PFSK-1 (cell line): ENCODE measurements at regions not wholly inside any gene's neighbourhood (a gene's known extent, or its start where the extent isn't known, plus 50 kb on each side); places are given as distances from the start of the nearest gene placed in this dataset.

ENCODE experiments used
- FOXP2 ChIP-seq: optimal IDR thresholded peaks from 2 replicates; pipeline ENCODE3; 2011; ENCODE audit warnings: borderline replicate concordance, control low read depth, inconsistent platforms; ENCODE audit not compliant: insufficient read depth; ENCODE audit errors: extremely low read length, extremely low read depth
- POLR2AphosphoS5 ChIP-seq: IDR thresholded peaks from 2 replicates; pipeline ENCODE4 v1.6.1; 2012; ENCODE audit warnings: low read depth, mild to moderate bottlenecking, control low read depth, low read length, moderate library complexity
- SIN3A ChIP-seq: IDR thresholded peaks from 2 replicates; pipeline ENCODE4 v1.6.1; 2012; ENCODE audit warnings: mild to moderate bottlenecking, low read length, moderate library complexity, borderline replicate concordance; ENCODE audit not compliant: insufficient read depth
- TAF1 ChIP-seq: IDR thresholded peaks from 2 replicates; pipeline ENCODE4 v1.6.1; 2012; ENCODE audit warnings: low read length, control low read depth, borderline replicate concordance; ENCODE audit not compliant: insufficient read depth
- TF ChIP-seq, protein P1 (sequence below), 2 experiments: IDR thresholded peaks; 2 replicates each; pipeline versions ENCODE4 v1.6.1 to v1.8.0; 2011 to 2012; ENCODE audit warnings: low read depth in 2 of 2, low read length in 2 of 2, control low read depth in 1 of 2, inconsistent platforms in 1 of 2, mild to moderate bottlenecking in 1 of 2, moderate library complexity in 1 of 2; ENCODE audit not compliant: insufficient read depth in 1 of 2

DNA sequence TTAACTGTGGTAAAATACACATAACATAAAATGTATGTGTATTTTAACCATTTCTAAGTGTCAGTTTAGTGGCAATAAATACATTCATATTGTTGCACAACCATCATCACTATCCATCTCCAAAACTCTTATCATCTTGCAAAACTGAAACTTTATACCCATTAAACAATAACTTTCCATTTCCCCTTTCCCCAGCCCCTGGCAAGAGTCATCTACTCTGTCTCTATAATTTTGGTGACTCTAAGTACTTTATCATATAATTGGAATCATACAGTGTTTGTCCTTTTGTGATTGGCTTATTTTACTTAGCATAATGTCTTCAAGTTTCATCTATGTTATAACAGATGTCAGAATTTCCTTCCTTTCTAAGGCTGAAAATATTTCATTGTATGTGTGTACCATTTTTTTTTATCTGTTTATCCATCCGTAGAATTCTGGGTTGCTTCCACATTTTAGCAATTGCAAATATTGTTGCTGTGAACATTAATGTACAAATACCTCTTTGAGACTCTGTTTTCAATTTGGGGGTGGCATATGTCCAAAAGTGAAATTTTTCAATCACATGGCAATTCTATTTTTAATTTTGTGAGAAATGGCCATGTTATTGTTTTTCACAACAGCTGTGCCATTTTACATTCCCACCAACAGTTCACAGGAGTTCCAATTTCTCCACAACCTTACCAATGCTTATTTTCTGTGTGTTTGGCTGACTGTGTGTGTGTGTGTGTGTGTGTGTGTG, 153.9 kb upstream of the GORAB start:
- TF ChIP-seq TAF1 (no peak), SIN3A (no peak), FOXP2 (no peak), POLR2AphosphoS5 (no peak)
- TF ChIP-seq, protein P1, sequence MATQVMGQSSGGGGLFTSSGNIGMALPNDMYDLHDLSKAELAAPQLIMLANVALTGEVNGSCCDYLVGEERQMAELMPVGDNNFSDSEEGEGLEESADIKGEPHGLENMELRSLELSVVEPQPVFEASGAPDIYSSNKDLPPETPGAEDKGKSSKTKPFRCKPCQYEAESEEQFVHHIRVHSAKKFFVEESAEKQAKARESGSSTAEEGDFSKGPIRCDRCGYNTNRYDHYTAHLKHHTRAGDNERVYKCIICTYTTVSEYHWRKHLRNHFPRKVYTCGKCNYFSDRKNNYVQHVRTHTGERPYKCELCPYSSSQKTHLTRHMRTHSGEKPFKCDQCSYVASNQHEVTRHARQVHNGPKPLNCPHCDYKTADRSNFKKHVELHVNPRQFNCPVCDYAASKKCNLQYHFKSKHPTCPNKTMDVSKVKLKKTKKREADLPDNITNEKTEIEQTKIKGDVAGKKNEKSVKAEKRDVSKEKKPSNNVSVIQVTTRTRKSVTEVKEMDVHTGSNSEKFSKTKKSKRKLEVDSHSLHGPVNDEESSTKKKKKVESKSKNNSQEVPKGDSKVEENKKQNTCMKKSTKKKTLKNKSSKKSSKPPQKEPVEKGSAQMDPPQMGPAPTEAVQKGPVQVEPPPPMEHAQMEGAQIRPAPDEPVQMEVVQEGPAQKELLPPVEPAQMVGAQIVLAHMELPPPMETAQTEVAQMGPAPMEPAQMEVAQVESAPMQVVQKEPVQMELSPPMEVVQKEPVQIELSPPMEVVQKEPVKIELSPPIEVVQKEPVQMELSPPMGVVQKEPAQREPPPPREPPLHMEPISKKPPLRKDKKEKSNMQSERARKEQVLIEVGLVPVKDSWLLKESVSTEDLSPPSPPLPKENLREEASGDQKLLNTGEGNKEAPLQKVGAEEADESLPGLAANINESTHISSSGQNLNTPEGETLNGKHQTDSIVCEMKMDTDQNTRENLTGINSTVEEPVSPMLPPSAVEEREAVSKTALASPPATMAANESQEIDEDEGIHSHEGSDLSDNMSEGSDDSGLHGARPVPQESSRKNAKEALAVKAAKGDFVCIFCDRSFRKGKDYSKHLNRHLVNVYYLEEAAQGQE (IDR thresholded peaks at IDR 0.05; ENCODE audit: insufficient read depth in 1 of 2, low read depth in 2 of 2, low read length in 2 of 2) = no peak

DNA sequence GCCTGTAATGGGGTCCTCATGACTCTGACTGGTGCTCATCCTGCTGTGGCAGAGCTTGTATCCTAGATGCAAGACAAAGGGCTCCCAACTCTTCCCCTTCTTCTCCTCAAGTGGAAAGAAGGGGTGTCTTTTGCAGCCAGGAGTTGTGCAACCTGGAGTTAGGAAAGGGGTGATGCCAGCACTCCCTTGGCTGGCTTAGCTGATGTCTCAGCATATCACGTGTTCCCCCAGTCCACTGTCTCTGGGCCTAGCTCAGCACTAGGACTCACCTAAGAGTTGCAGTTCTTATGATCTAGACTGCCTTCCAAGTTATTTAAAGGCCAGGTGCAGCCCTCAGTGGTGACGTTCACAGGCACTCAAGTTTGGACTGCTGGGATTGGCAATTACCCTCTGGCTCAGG, 146.2 kb upstream of the GORAB start:
- TF ChIP-seq SIN3A (no peak), TAF1 (no peak), POLR2AphosphoS5 (no peak), FOXP2 (no peak)
- TF ChIP-seq, protein P1 (IDR thresholded peaks at IDR 0.05; ENCODE audit: insufficient read depth in 1 of 2, low read depth in 2 of 2, low read length in 2 of 2) = no peak

GRCh38 chr1:170388489-170388888, 143.5 kb upstream of the GORAB start:
- TF ChIP-seq, protein P1 (IDR thresholded peaks at IDR 0.05; ENCODE audit: insufficient read depth in 1 of 2, low read depth in 2 of 2, low read length in 2 of 2) = no peak
- TF ChIP-seq POLR2AphosphoS5 = no peak
- TF ChIP-seq FOXP2 = no peak
- TF ChIP-seq SIN3A = no peak
- TF ChIP-seq TAF1 = no peak

DNA sequence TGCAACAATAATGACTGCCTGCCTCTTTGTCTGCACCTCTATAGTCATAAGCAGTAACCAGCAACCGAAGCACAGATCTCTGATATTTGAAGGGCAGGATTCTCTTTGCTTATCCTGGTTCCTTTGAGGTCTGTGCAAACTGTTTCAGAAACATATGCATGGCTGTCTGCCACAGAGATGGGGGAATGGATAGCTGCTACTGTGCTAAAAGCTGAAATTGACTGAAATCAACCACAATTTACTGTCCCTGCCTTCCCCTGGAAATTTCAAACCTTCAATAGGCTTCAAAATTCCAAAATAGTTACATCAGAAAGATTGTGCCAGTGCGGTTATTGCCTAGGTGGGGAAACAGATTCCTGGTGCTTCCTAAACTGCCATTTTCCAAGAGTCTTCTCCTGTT, 136.8 kb upstream of the GORAB start:
- no peak for TF ChIP-seq POLR2AphosphoS5
- no peak for TF ChIP-seq TAF1
- no peak for TF ChIP-seq FOXP2
- TF ChIP-seq, protein P1 (IDR thresholded peaks at IDR 0.05; ENCODE audit: insufficient read depth in 1 of 2, low read depth in 2 of 2, low read length in 2 of 2) = no peak
- no peak for TF ChIP-seq SIN3A

GRCh38 chr1:170397061-170397460, 134.9 kb upstream of the GORAB start:
- TF ChIP-seq SIN3A (no peak), FOXP2 (no peak), POLR2AphosphoS5 (no peak), TAF1 (no peak)
- TF ChIP-seq, protein P1 (IDR thresholded peaks at IDR 0.05; ENCODE audit: insufficient read depth in 1 of 2, low read depth in 2 of 2, low read length in 2 of 2) = no peak
